Endothelial cell of hepatic sinusoid (primary cell): ENCODE measurements at regions not wholly inside any gene's neighbourhood (a gene's known extent, or its start where the extent isn't known, plus 50 kb on each side); places are given as distances from the start of the nearest gene placed in this dataset.
"Not testable (repeated sequence)": the region's sequence is repeated elsewhere in the genome, so short reads cannot be mapped to it uniquely, and the experiment has no call there.

Source experiments
- in situ Hi-C: cut with HindIII; loops from 2 replicates; pipeline ENCODE4 v1.10.0; 2017; ENCODE audit warnings: low sequenced_read_pairs

GRCh38 chr20:39960522-39961428 lies 728.3 kb downstream of the MAFB start:
- in situ Hi-C loops, result no loop called here

GRCh38 chr20:39957911-39958310 lies 731.1 kb downstream of the MAFB start:
- in situ Hi-C loops, result not testable (repeated sequence)

- in situ Hi-C loops, result no loop called here
Measured at GRCh38 chr20:39954621-39955020, 734.4 kb downstream of the MAFB start.

GRCh38 chr20:39946931-39947330 lies 742.1 kb downstream of the MAFB start:
- in situ Hi-C loops, result no loop called here

GRCh38 chr20:39946053-39946810 lies 742.8 kb downstream of the MAFB start:
- in situ Hi-C loops, result no loop called here

GRCh38 chr20:39944861-39945260 lies 744.2 kb downstream of the MAFB start:
- in situ Hi-C loops, result no loop called here

GRCh38 chr20:39943336-39943735 lies 745.7 kb downstream of the MAFB start:
- in situ Hi-C loops, result no loop called here

GRCh38 chr20:39941245-39941644 lies 747.8 kb downstream of the MAFB start:
- in situ Hi-C loops, result no loop called here

GRCh38 chr20:39939241-39939865 lies 749.7 kb downstream of the MAFB start:
- in situ Hi-C loops, result loop anchor here (5.0 kb wide), 1 partner anchor 33 kb away; no protein-coding TSS in a partner anchor

- in situ Hi-C loops, result loop anchor here (5.0 kb wide), 1 partner anchor 36 kb away; no protein-coding TSS in a partner anchor
Measured at GRCh38 chr20:39936401-39936800, 752.6 kb downstream of the MAFB start.

GRCh38 chr20:39935901-39936300 lies 753.1 kb downstream of the MAFB start:
- in situ Hi-C loops, result loop anchor here (5.0 kb wide), 1 partner anchor 36 kb away; no protein-coding TSS in a partner anchor

GRCh38 chr20:39916236-39916765 lies 772.7 kb downstream of the MAFB start:
- in situ Hi-C loops, result no loop called here

GRCh38 chr20:39913274-39913673 lies 775.8 kb downstream of the MAFB start:
- in situ Hi-C loops, result no loop called here

- in situ Hi-C loops, result no loop called here
Measured at GRCh38 chr20:39911497-39911896, 777.5 kb downstream of the MAFB start.

- in situ Hi-C loops, result no loop called here
Measured at GRCh38 chr20:39910536-39910935, 778.5 kb downstream of the MAFB start.

- in situ Hi-C loops, result no loop called here
Measured at GRCh38 chr20:39909447-39909846, 779.6 kb downstream of the MAFB start.

- in situ Hi-C loops, result no loop called here
Measured at GRCh38 chr20:39904476-39905112, 784.4 kb downstream of the MAFB start.

- in situ Hi-C loops, result no loop called here
Measured at GRCh38 chr20:39903806-39904465, 785.1 kb downstream of the MAFB start.

GRCh38 chr20:39899881-39900280 lies 789.2 kb downstream of the MAFB start:
- in situ Hi-C loops, result no loop called here

- in situ Hi-C loops, result no loop called here
Measured at GRCh38 chr20:39898467-39898852, 790.6 kb downstream of the MAFB start.
